Head of caudate nucleus (tissue), 42 donors: ENCODE measurements at regions not wholly inside any gene's neighbourhood (a gene's known extent, or its start where the extent isn't known, plus 50 kb on each side); places are given as distances from the start of the nearest gene placed in this dataset.

Source experiments
- DNase-seq, 42 donors: peaks; one replicate each; pipeline versions ENCODE4 v3.0.0 to v3.0.0-alpha.2; 2020 to 2021; ENCODE audit warnings: mixed read lengths in 7 of 42
- intact Hi-C: fragments of 100-400 bp; cut with DNase I; formaldehyde crosslinking; loops from one replicate; pipeline ENCODE4 v1.15.0; 2022

GRCh38 chr11:110379261-110379660, 50.5 kb upstream of the FDX1 start:
- no peak for DNase-seq
- intact Hi-C loops, result loop anchor here (5.0 to 10.0 kb wide), 2 partner anchors 84 to 177 kb away; partner anchors contain the start of gene RDX

GRCh38 chr11:110379936-110380335, 49.8 kb upstream of the FDX1 start:
- intact Hi-C loops, result loop anchor here (5.0 to 10.0 kb wide), 2 partner anchors 85 to 178 kb away; partner anchors contain the start of gene RDX
- no peak for DNase-seq
